GM12872 (cell line): ENCODE measurements at regions not wholly inside any gene's neighbourhood (a gene's known extent, or its start where the extent isn't known, plus 50 kb on each side); places are given as distances from the start of the nearest gene placed in this dataset.

Experiments
- CTCF ChIP-seq: IDR thresholded peaks from 3 replicates; pipeline ENCODE4 v1.5.1; 2011; ENCODE audit warnings: low read depth, mild to moderate bottlenecking, low read length, moderate library complexity; ENCODE audit not compliant: insufficient read depth

- no peak for TF ChIP-seq CTCF
These were observed 143.7 kb downstream of the FGF9 start for GRCh38 chr13:21814604-21815003.

GRCh38 chr13:21817878-21818277, 147.0 kb downstream of the FGF9 start:
- TF ChIP-seq CTCF: no peak

- TF ChIP-seq CTCF: no peak
These were observed 151.2 kb downstream of the FGF9 start for GRCh38 chr13:21822029-21822428.

- TF ChIP-seq CTCF: no peak
These were observed 152.5 kb downstream of the FGF9 start for GRCh38 chr13:21823416-21823815.

- no peak for TF ChIP-seq CTCF
These were observed 153.1 kb downstream of the FGF9 start for GRCh38 chr13:21823949-21824348.

- no peak for TF ChIP-seq CTCF
These were observed 154.3 kb downstream of the FGF9 start for GRCh38 chr13:21825186-21825585.

- no peak for TF ChIP-seq CTCF
These were observed 154.9 kb downstream of the FGF9 start for GRCh38 chr13:21825801-21826200.
